ENCODE measurements at regions not wholly inside any gene's neighbourhood (a gene's known extent, or its start where the extent isn't known, plus 50 kb on each side); places are given as distances from the start of the nearest gene placed in this dataset.

DNA sequence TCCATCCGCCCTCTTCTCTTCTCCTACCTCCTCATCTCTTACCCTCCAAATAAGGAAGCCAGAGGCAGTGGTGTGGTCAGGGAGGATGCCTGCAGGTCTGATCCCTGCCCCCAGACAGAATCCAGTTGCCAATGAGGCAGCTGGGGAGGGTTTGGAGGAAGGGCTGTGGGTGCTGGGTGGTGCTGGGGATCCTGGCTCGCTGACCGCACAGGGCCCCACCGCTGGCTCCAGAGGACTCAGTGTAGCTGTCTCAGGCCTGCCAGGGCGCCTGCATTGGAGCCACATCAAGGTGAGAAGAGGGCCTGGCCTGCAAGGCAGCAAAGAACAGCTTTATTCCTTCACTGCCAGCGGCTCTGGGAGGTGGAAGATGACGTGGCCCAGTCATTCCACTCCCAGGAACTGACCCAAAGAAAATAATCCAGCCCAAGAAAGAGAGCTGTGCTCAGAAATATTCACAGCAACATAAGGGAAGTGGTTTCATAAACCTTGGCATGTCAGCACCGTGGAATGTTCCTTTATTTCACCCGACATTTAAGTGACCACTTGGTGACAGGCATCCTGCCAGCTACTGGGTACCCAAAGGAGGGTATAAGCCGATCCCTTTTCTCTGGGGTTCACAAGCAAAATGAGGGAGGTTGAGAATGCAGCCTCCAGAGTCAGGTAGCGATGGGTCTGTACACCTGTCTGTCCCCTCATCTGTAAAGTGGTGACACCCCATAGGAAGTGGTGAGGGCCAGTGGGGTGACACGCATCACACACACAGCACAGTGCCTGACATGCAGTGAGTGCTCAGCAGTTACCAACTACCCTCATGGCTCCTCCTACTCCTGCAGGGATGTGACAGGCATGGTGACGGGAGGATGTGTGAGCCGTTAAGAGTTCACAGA lies 125.1 kb downstream of the SNX5 start:
- Mint-ChIP-seq H3K27ac (no peak overlapping the region), H3K4me1 (peaks cover 28% of the 10 kb centered on the region), H3K36me3 (ENCODE audit: low read depth) (no peaks in the 10 kb centered on the region), H3K9me3 (peaks cover 7% of the 10 kb centered on the region), H3K4me3 (no peak overlapping the region), H3K27me3 (peaks cover 3% of the 10 kb centered on the region)
- DNase-seq: peak; percentile 79
- intact Hi-C loops (cut with micrococcal nuclease): no loop called here

DNA sequence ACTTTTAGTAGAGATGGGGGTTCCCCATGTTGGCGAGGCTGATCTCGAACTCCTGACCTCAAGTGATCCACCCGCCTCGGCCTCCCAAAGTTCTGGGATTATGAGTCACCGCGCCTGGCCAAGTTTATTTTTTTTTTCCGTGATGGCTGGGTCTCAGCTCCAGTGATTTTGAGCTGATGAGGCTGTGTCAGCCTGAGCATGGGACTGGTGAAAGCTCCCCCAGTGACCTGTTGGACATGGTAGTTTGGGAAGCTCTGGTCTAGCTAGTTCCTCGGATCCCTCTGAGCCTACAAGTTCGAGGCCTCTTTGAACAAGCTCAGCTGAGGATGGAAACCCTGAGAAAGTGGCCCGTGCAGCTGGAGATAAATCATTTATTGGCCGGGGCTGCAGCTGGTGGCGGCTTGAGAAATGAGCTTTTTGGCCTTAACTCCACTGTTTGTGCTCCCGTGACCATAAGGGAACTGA lies 126.8 kb downstream of the SNX5 start:
- Mint-ChIP-seq H3K36me3 (ENCODE audit: low read depth) (no peaks in the 10 kb centered on the region), H3K4me3 (no peak overlapping the region), H3K4me1 (peaks cover 22% of the 10 kb centered on the region), H3K9me3 (peaks cover 7% of the 10 kb centered on the region), H3K27me3 (peaks cover 3% of the 10 kb centered on the region), H3K27ac (no peak overlapping the region)
- DNase-seq: no peak
- intact Hi-C loops (cut with micrococcal nuclease): no loop called here

DNA sequence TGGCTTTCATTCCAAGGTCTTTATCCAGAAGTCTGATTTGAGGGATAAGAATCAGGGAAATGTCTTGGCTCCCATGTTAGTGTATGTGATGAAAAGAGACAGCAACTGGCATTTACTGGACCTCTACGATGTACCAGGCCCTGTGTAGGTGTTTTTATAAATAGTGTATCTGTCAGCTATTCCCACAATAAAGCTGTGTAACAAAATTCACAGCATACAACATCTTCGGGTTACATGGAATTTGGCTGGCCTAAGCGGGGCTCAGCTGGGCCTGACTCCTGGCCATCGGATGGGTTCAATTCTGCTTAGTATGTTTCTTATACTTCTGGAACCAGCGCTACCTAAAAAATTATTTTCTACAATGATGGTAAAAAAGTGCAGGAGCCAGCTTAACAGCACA lies 128.2 kb downstream of the SNX5 start:
- Mint-ChIP-seq H3K4me1 (peaks cover 15% of the 10 kb centered on the region), H3K27me3 (peaks cover 3% of the 10 kb centered on the region), H3K4me3 (no peak overlapping the region), H3K9me3 (peaks cover 7% of the 10 kb centered on the region), H3K36me3 (ENCODE audit: low read depth) (no peaks in the 10 kb centered on the region), H3K27ac (no peak overlapping the region)
- intact Hi-C loops (cut with micrococcal nuclease): no loop called here
- DNase-seq: no peak

GRCh38 chr20:17838921-17839320 lies 129.7 kb downstream of the SNX5 start:
- DNase-seq: no peak
- Mint-ChIP-seq H3K9me3 (peaks cover 3% of the 10 kb centered on the region), H3K27ac (no peak overlapping the region), H3K36me3 (ENCODE audit: low read depth) (no peaks in the 10 kb centered on the region), H3K27me3 (peaks cover 3% of the 10 kb centered on the region), H3K4me3 (no peak overlapping the region), H3K4me1 (peaks cover 4% of the 10 kb centered on the region)
- intact Hi-C loops (cut with micrococcal nuclease): no loop called here

DNA sequence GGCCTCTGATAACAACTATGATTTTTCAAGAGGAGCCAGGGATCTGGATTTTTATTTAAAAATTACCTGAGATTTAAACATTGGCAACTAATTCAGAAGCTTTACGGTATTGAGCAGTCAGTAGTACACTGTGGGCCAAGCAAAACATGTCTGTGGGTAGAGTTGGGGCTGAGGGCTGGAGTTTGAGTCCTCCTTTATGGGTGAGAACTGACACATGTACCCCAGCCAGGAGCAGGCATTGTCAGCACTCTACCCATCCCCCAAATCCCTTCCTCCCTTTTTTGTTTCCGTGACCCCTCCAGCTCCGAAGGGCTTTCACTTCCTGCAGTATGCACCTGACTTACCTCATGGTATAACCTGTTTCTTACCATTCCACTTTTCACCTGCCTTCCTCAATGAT lies 131.4 kb downstream of the SNX5 start:
- intact Hi-C loops (cut with micrococcal nuclease): no loop called here
- no peak for DNase-seq

DNA sequence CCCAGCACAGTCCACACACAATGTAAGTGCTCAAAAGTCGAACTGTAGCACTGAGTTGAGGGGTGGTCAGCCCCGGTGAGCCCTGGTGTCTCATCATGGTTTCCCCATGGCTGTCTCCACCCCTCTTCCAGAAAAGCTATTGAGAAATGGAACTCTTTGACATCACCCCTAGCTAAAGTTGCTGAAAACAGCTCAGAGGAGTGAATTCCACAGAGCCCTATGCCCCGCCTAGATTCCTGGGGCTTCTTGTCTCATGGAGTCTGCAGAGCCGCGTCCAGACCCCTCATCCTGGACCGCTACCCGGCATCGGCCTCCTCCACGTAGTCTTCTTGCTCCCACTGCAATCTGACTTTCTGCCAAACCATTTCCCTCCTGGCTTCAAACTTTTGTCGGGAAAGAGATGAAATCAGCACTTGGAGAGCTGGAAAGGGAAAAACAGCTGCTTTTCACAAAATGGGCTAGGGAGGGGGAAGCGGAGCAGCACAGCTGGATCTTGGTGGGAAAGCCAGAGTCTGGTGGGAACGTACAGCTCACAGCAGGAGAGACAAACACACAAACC lies 132.2 kb downstream of the SNX5 start:
- H3K9me3 Mint-ChIP-seq: peaks cover 3% of the 10 kb centered on the region
- H3K36me3 Mint-ChIP-seq (ENCODE audit: low read depth): no peaks in the 10 kb centered on the region
- H3K27me3 Mint-ChIP-seq: peaks cover 3% of the 10 kb centered on the region
- no peak for DNase-seq
- intact Hi-C loops (cut with micrococcal nuclease): no loop called here
- no peak overlapping the region for H3K4me3 Mint-ChIP-seq
- no peak overlapping the region for H3K27ac Mint-ChIP-seq
- no peaks in the 10 kb centered on the region for H3K4me1 Mint-ChIP-seq

More for the DNA sequence above, 131.4 kb downstream of the SNX5 start:
- Mint-ChIP-seq H3K4me1 (no peaks in the 10 kb centered on the region), H3K9me3 (peaks cover 3% of the 10 kb centered on the region), H3K36me3 (ENCODE audit: low read depth) (no peaks in the 10 kb centered on the region), H3K4me3 (no peak overlapping the region), H3K27me3 (peaks cover 3% of the 10 kb centered on the region), H3K27ac (no peak overlapping the region)

- H3K36me3 Mint-ChIP-seq (ENCODE audit: low read depth): no peaks in the 10 kb centered on the region
- H3K9me3 Mint-ChIP-seq: peaks cover 3% of the 10 kb centered on the region
- H3K27ac Mint-ChIP-seq: no peak overlapping the region
- no peaks in the 10 kb centered on the region for H3K4me1 Mint-ChIP-seq
- intact Hi-C loops (cut with micrococcal nuclease): no loop called here
- no peaks in the 10 kb centered on the region for H3K27me3 Mint-ChIP-seq
- no peak for DNase-seq
- no peak overlapping the region for H3K4me3 Mint-ChIP-seq
These were observed 132.7 kb downstream of the SNX5 start for GRCh38 chr20:17835934-17836300.

GRCh38 chr20:17835240-17835933 lies 133.2 kb downstream of the SNX5 start:
- no peaks in the 10 kb centered on the region for H3K27me3 Mint-ChIP-seq
- H3K4me3 Mint-ChIP-seq: no peak overlapping the region
- DNase-seq: no peak
- H3K4me1 Mint-ChIP-seq: no peaks in the 10 kb centered on the region
- intact Hi-C loops (cut with micrococcal nuclease): no loop called here
- H3K27ac Mint-ChIP-seq: no peak overlapping the region
- H3K9me3 Mint-ChIP-seq: peaks cover 3% of the 10 kb centered on the region
- H3K36me3 Mint-ChIP-seq (ENCODE audit: low read depth): no peaks in the 10 kb centered on the region

- no peak overlapping the region for H3K27ac Mint-ChIP-seq
- no peak for DNase-seq
- intact Hi-C loops (cut with micrococcal nuclease): no loop called here
- H3K4me1 Mint-ChIP-seq: no peaks in the 10 kb centered on the region
- no peaks in the 10 kb centered on the region for H3K9me3 Mint-ChIP-seq
- no peak overlapping the region for H3K4me3 Mint-ChIP-seq
- no peaks in the 10 kb centered on the region for H3K27me3 Mint-ChIP-seq
- no peaks in the 10 kb centered on the region for H3K36me3 Mint-ChIP-seq (ENCODE audit: low read depth)
These were observed 133.8 kb downstream of the SNX5 start for GRCh38 chr20:17834804-17835203.

GRCh38 chr20:17833036-17833674 lies 133.4 kb downstream of the BANF2 start:
- no peaks in the 10 kb centered on the region for H3K4me1 Mint-ChIP-seq
- DNase-seq: no peak
- intact Hi-C loops (cut with micrococcal nuclease): no loop called here
- no peak overlapping the region for H3K4me3 Mint-ChIP-seq
- no peak overlapping the region for H3K27ac Mint-ChIP-seq
- no peaks in the 10 kb centered on the region for H3K27me3 Mint-ChIP-seq
- H3K36me3 Mint-ChIP-seq (ENCODE audit: low read depth): no peaks in the 10 kb centered on the region
- no peaks in the 10 kb centered on the region for H3K9me3 Mint-ChIP-seq

GRCh38 chr20:17832236-17832915 lies 132.6 kb downstream of the BANF2 start:
- Mint-ChIP-seq H3K36me3 (ENCODE audit: low read depth) (no peaks in the 10 kb centered on the region), H3K27me3 (no peaks in the 10 kb centered on the region), H3K4me1 (no peaks in the 10 kb centered on the region), H3K27ac (no peak overlapping the region), H3K4me3 (no peak overlapping the region), H3K9me3 (no peaks in the 10 kb centered on the region)
- intact Hi-C loops (cut with micrococcal nuclease): no loop called here
- DNase-seq: no peak

GRCh38 chr20:17828598-17829144 lies 128.9 kb downstream of the BANF2 start:
- intact Hi-C loops (cut with micrococcal nuclease): no loop called here
- no peak overlapping the region for H3K27ac Mint-ChIP-seq
- DNase-seq: no peak
- no peak overlapping the region for H3K4me3 Mint-ChIP-seq
- no peaks in the 10 kb centered on the region for H3K27me3 Mint-ChIP-seq
- no peaks in the 10 kb centered on the region for H3K9me3 Mint-ChIP-seq
- no peaks in the 10 kb centered on the region for H3K36me3 Mint-ChIP-seq (ENCODE audit: low read depth)
- peaks cover 9% of the 10 kb centered on the region for H3K4me1 Mint-ChIP-seq

DNA sequence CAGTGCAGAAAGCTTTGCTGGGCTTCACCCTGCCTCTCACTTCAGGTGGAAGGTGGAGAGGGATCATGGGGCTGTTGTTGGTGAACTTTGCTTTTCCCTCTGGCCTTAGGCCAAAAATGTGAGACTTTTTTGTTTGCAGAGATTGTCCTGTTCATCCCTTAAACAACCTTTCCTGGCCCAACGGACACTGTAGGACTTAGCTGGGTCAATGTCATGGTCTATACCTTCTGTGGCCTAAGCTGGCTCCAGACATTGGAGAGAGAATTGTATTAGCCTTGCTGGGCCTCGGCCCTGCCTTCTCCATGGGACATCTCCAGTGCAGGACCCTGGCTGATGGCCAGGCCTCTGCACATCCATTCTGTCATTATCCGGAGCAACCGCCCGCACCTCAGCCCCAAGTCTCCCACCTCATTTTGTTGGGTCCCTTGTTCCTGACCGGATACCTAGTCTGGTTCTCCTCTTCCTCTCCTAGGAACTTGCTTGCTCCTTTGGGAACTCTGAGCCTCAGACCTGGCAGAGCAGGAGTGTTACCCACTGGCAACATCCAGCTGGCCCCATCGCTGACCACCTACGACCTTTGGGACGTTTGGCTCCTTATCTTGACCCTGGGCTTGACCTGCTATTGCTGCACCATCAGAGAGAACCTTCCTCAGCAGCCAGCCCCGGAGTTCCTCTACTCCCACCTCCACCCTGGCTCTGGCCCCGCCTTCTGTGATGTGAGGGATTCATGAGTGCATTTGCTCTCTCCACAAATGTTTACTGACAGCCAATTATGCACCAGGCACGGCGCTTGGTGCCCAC lies 128.2 kb downstream of the BANF2 start:
- Mint-ChIP-seq H3K4me1 (peaks cover 9% of the 10 kb centered on the region), H3K36me3 (ENCODE audit: low read depth) (no peaks in the 10 kb centered on the region), H3K27ac (no peak overlapping the region), H3K4me3 (no peak overlapping the region), H3K27me3 (no peaks in the 10 kb centered on the region), H3K9me3 (no peaks in the 10 kb centered on the region)
- intact Hi-C loops (cut with micrococcal nuclease): no loop called here
- no peak for DNase-seq

All from activated CD4-positive, alpha-beta T cell treated with anti-CD3 and anti-CD28 coated beads, Interleukin-2, amount 10 ng/mL, durations not matched to agents 24 days and 14 days (primary cell).